ENCODE measurements at regions not wholly inside any gene's neighbourhood (a gene's known extent, or its start where the extent isn't known, plus 50 kb on each side); places are given as distances from the start of the nearest gene placed in this dataset.

- Histone ChIP-seq H3K9me2 (ENCODE audit: insufficient read depth) (no peaks in the 10 kb centered on the region), H3K4me2 (ENCODE audit: low read length) (no peak overlapping the region), H3K9ac (ENCODE audit: low read length) (no peak overlapping the region), H3K27me3 (ENCODE audit: insufficient read depth, low read length) (no peaks in the 10 kb centered on the region), H3K36me3 (ENCODE audit: control insufficient read depth in 1 of 2, insufficient read depth in 2 of 2, low read length in 2 of 2) (no peaks in the 10 kb centered on the region), H3K4me1 (ENCODE audit: control insufficient read depth in 1 of 2, insufficient read depth in 2 of 2, low read length in 2 of 2) (no peaks in the 10 kb centered on the region; a peak in 1 of 4 replicates), H2AFZ (ENCODE audit: low read depth, low read length, poor library complexity, severe bottlenecking) (no peak overlapping the region), H3K4me3 (replicated peaks in 1 of 2; ENCODE audit: low read depth in 1 of 2, low read length in 2 of 2) (no peak overlapping the region), H3K9me3 (ENCODE audit: control insufficient read depth in 1 of 2, insufficient read depth in 1 of 2, low read depth in 1 of 2, low read length in 2 of 2) (no peaks in the 10 kb centered on the region), H4K20me1 (ENCODE audit: insufficient read depth) (no peaks in the 10 kb centered on the region), H3K79me2 (ENCODE audit: insufficient read depth, low read length) (no peaks in the 10 kb centered on the region), H3K27ac (ENCODE audit: low read depth, low read length) (no peak overlapping the region)
- BruUV-seq (replicated peaks) = no TSS peak
- RAD21 ChIA-PET (ENCODE audit: low non-redundant PET in 1 of 2, low total read pairs in 2 of 2, uncharacterized antibody in 2 of 2, unreplicated experiment in 2 of 2) = no interaction called here
- CTCF ChIA-PET = no interaction called here
- no peak for DNase-seq (ENCODE audit: low read depth, low spot score)
- TF ChIP-seq REST (IDR thresholded peaks at IDR 0.05; ENCODE audit: low read depth) (no peak), YY1 (IDR thresholded peaks at IDR 0.05; ENCODE audit: extremely low read depth, insufficient replicate concordance, low read depth, low read length) (no peak), FOSL1 (IDR thresholded peaks at IDR 0.05; ENCODE audit: low read depth) (no peak), ATF3 (IDR thresholded peaks at IDR 0.05) (no peak), ZFX (IDR thresholded peaks at IDR 0.05) (no peak), EGR1 (IDR thresholded peaks at IDR 0.05; ENCODE audit: low read depth) (no peak)
- TF ChIP-seq, protein P1, sequence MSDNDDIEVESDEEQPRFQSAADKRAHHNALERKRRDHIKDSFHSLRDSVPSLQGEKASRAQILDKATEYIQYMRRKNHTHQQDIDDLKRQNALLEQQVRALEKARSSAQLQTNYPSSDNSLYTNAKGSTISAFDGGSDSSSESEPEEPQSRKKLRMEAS (IDR thresholded peaks at IDR 0.05) = no peak
- TF ChIP-seq, protein P2, sequence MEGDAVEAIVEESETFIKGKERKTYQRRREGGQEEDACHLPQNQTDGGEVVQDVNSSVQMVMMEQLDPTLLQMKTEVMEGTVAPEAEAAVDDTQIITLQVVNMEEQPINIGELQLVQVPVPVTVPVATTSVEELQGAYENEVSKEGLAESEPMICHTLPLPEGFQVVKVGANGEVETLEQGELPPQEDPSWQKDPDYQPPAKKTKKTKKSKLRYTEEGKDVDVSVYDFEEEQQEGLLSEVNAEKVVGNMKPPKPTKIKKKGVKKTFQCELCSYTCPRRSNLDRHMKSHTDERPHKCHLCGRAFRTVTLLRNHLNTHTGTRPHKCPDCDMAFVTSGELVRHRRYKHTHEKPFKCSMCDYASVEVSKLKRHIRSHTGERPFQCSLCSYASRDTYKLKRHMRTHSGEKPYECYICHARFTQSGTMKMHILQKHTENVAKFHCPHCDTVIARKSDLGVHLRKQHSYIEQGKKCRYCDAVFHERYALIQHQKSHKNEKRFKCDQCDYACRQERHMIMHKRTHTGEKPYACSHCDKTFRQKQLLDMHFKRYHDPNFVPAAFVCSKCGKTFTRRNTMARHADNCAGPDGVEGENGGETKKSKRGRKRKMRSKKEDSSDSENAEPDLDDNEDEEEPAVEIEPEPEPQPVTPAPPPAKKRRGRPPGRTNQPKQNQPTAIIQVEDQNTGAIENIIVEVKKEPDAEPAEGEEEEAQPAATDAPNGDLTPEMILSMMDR (IDR thresholded peaks at IDR 0.05 in 2 of 3, conservative IDR thresholded peaks at IDR 0.05 in 1 of 3; ENCODE audit: borderline replicate concordance in 1 of 3, insufficient read depth in 1 of 3, low read depth in 2 of 3, low read length in 2 of 3) = no peak
- no peak for ATAC-seq
- POLR2A ChIA-PET = no interaction called here
- intact Hi-C loops (cut with micrococcal nuclease) = no loop called here
Observed at GRCh38 chrX:13472975-13473374, 96.4 kb upstream of the EGFL6 start.
